Aorta (tissue), 5 donors: ENCODE measurements at regions not wholly inside any gene's neighbourhood (a gene's known extent, or its start where the extent isn't known, plus 50 kb on each side); places are given as distances from the start of the nearest gene placed in this dataset.
A peak's percentile ranks its signal among the peaks of the same experiment; 100 is the strongest.

Experiments used
- ATAC-seq: fragments of 200-7000 bp; cut with Tn5 transposase; one replicate; pipeline ENCODE4 v1.9.1; 2022; ENCODE audit warnings: moderate library complexity; ENCODE audit not compliant: low FRiP score
- DNase-seq, 2 donors: peaks; one replicate each; pipeline ENCODE4 v3.0.0-alpha.2; 2020
- H3K27ac ChIP-seq, 2 donors: one replicate each; pipeline ENCODE4 v1.5.1; 2013; ENCODE audit warnings: low read length in 2 of 2, mild to moderate bottlenecking in 2 of 2, moderate library complexity in 2 of 2, control low read depth in 1 of 2, inconsistent platforms in 1 of 2, low read depth in 1 of 2
- H3K27me3 ChIP-seq, 2 donors: one replicate each; pipeline ENCODE4 v1.6.1; 2013; ENCODE audit warnings: control low read depth in 1 of 2, low read length in 1 of 2, mild to moderate bottlenecking in 1 of 2, moderate library complexity in 1 of 2; ENCODE audit not compliant: insufficient read depth in 2 of 2, control insufficient read depth in 1 of 2
- H3K36me3 ChIP-seq, 2 donors: one replicate each; pipeline ENCODE4 v1.6.1; 2013; ENCODE audit warnings: control low read depth in 1 of 2, low read length in 1 of 2, mild to moderate bottlenecking in 1 of 2; ENCODE audit not compliant: insufficient read depth in 2 of 2, control insufficient read depth in 1 of 2
- H3K4me1 ChIP-seq, 2 donors: one replicate each; pipeline ENCODE4 v1.6.1; 2013; ENCODE audit warnings: low read length in 2 of 2, control low read depth in 1 of 2, mild to moderate bottlenecking in 1 of 2, moderate library complexity in 1 of 2; ENCODE audit not compliant: insufficient read depth in 2 of 2, control insufficient read depth in 1 of 2
- H3K4me3 ChIP-seq, 2 donors: one replicate each; pipeline ENCODE4 v1.5.1; 2013; ENCODE audit warnings: low read length in 2 of 2, control low read depth in 1 of 2, mild to moderate bottlenecking in 1 of 2
- H3K9me3 ChIP-seq: one replicate; pipeline ENCODE4 v1.6.1; 2013; ENCODE audit warnings: mild to moderate bottlenecking, low read length; ENCODE audit not compliant: control insufficient read depth
- WGBS, 2 donors: extraction: QIAGEN DNeasy Blood & Tissue Kit; methylation state at CpG; one replicate each; pipeline ENCODE4 v1.1.7; 2013; 5-methylcytosine and 5-hydroxymethylcytosine counted together
- intact Hi-C, 2 donors: fragments of 100-400 bp; cut with DNase I; formaldehyde crosslinking; loops; one replicate each; pipeline versions ENCODE4 v1.14.2 to v1.15.0; 2022
- donor health status: healthy with polysubstance abuse.
- donor health status: Bipolar disorder and iron deficiency.
- donor health status: DM: no; HTN: no; CAD: no.
- donor health status: DM: no; HTN: no; CAD: no.
- donor health status: DM: yes; HTN: yes; CAD: no.

GRCh38 chr7:81213394-81213793 is 294.5 kb upstream of the SEMA3C start:
- ATAC-seq (no peak), DNase-seq (no peak)
- H3K27me3 ChIP-seq: no peaks in the 10 kb centered on the region
- no peak overlapping the region for H3K27ac ChIP-seq
- intact Hi-C loops: no loop called here
- H3K4me1 ChIP-seq: no peaks in the 10 kb centered on the region
- H3K9me3 ChIP-seq: no peaks in the 10 kb centered on the region
- no peak overlapping the region for H3K4me3 ChIP-seq
- H3K36me3 ChIP-seq: no peaks in the 10 kb centered on the region

GRCh38 chr7:81211934-81212320 is 293.1 kb upstream of the SEMA3C start:
- WGBS, 2 donors: 27 to 31% methylated on average over 4 of the region's 4 CpGs
- no peak for DNase-seq
- Histone ChIP-seq H3K9me3 (no peaks in the 10 kb centered on the region), H3K4me1 (no peaks in the 10 kb centered on the region), H3K27me3 (no peaks in the 10 kb centered on the region), H3K27ac (no peak overlapping the region), H3K36me3 (no peaks in the 10 kb centered on the region), H3K4me3 (no peak overlapping the region)
- intact Hi-C loops: no loop called here
- ATAC-seq: no peak

- no peaks in the 10 kb centered on the region for H3K36me3 ChIP-seq
- no peaks in the 10 kb centered on the region for H3K27me3 ChIP-seq
- DNase-seq: no peak
- intact Hi-C loops: no loop called here
- no peak overlapping the region for H3K27ac ChIP-seq
- 20 to 25% methylated on average over 6 of the region's 6 CpGs for WGBS, 2 donors
- no peaks in the 10 kb centered on the region for H3K9me3 ChIP-seq
- no peak for ATAC-seq
- no peak overlapping the region for H3K4me3 ChIP-seq
- H3K4me1 ChIP-seq: no peaks in the 10 kb centered on the region
Measured at GRCh38 chr7:81211204-81211933, 292.5 kb upstream of the SEMA3C start.

GRCh38 chr7:81210137-81211064 is 291.6 kb upstream of the SEMA3C start:
- Histone ChIP-seq H3K9me3 (no peaks in the 10 kb centered on the region), H3K36me3 (no peaks in the 10 kb centered on the region), H3K27me3 (no peaks in the 10 kb centered on the region), H3K4me1 (no peaks in the 10 kb centered on the region), H3K4me3 (no peak overlapping the region), H3K27ac (no peak overlapping the region)
- intact Hi-C loops: no loop called here
- WGBS, 2 donors: 10 to 22% methylated on average over 2 of the region's 2 CpGs
- ATAC-seq: peak; percentile 52
- no peak for DNase-seq

- peak; percentile 8 for ATAC-seq
- WGBS, 2 donors: 89 to 91% methylated on average over 2 of the region's 2 CpGs
- Histone ChIP-seq H3K4me3 (no peak overlapping the region), H3K9me3 (no peaks in the 10 kb centered on the region), H3K27ac (no peak overlapping the region), H3K27me3 (no peaks in the 10 kb centered on the region), H3K4me1 (no peaks in the 10 kb centered on the region), H3K36me3 (no peaks in the 10 kb centered on the region)
- intact Hi-C loops: no loop called here
- DNase-seq: no peak
Measured at GRCh38 chr7:81209059-81209458, 290.2 kb upstream of the SEMA3C start.

- peak; percentile 38 for ATAC-seq
Measured at GRCh38 chr7:81207801-81208200, 288.9 kb upstream of the SEMA3C start.

GRCh38 chr7:81206667-81207360 is 288.0 kb upstream of the SEMA3C start:
- intact Hi-C loops: no loop called here
- ATAC-seq (no peak), DNase-seq (no peak)
- 78 to 83% methylated on average over 2 of the region's 2 CpGs for WGBS, 2 donors
- Histone ChIP-seq H3K4me3 (no peak overlapping the region), H3K36me3 (no peaks in the 10 kb centered on the region), H3K4me1 (no peaks in the 10 kb centered on the region), H3K27ac (no peak overlapping the region), H3K9me3 (no peaks in the 10 kb centered on the region), H3K27me3 (no peaks in the 10 kb centered on the region)

More at GRCh38 chr7:81207801-81208200, 288.9 kb upstream of the SEMA3C start:
- no peak overlapping the region for H3K27ac ChIP-seq
- H3K9me3 ChIP-seq: no peaks in the 10 kb centered on the region
- H3K27me3 ChIP-seq: no peaks in the 10 kb centered on the region
- intact Hi-C loops: no loop called here
- no peaks in the 10 kb centered on the region for H3K4me1 ChIP-seq
- H3K4me3 ChIP-seq: no peak overlapping the region
- H3K36me3 ChIP-seq: no peaks in the 10 kb centered on the region
- 32 to 39% methylated on average over 5 of the region's 5 CpGs for WGBS, 2 donors
- DNase-seq: no peak

GRCh38 chr7:81206217-81206616 is 287.4 kb upstream of the SEMA3C start:
- ATAC-seq: no peak
- Histone ChIP-seq H3K4me3 (no peak overlapping the region), H3K27ac (no peak overlapping the region), H3K27me3 (no peaks in the 10 kb centered on the region), H3K9me3 (no peaks in the 10 kb centered on the region), H3K36me3 (no peaks in the 10 kb centered on the region), H3K4me1 (no peaks in the 10 kb centered on the region)
- WGBS, 2 donors: 93 to 94% methylated on average over 3 of the region's 3 CpGs
- intact Hi-C loops: no loop called here
- no peak for DNase-seq
